OCI-LY1 (cell line): ENCODE measurements at regions not wholly inside any gene's neighbourhood (a gene's known extent, or its start where the extent isn't known, plus 50 kb on each side); places are given as distances from the start of the nearest gene placed in this dataset.

Experiments used
- H2AFZ ChIP-seq: fragments of 200-600 bp; sonication (generic), shearing (Covaris generic); 2 replicates; pipeline ENCODE4 v1.6.0; 2014; ENCODE audit warnings: antibody characterized with exemption, mild to moderate bottlenecking, low read length
- H3F3A ChIP-seq: fragments of 200-600 bp; sonication (generic), shearing (Covaris generic); 2 replicates; pipeline ENCODE4 v1.6.0; 2014; ENCODE audit warnings: mild to moderate bottlenecking, antibody characterized with exemption, low read length, moderate library complexity; ENCODE audit not compliant: insufficient read depth
- H3K27ac ChIP-seq: fragments of 200-600 bp; sonication (generic); 2 replicates; pipeline ENCODE4 v1.5.1; 2014; ENCODE audit warnings: low read length, mixed run types, mild to moderate bottlenecking, low read depth; ENCODE audit not compliant: poor library complexity, severe bottlenecking
- H3K27me3 ChIP-seq: fragments of 200-600 bp; sonication (generic); 2 replicates; pipeline ENCODE4 v1.6.0; 2014; ENCODE audit warnings: antibody characterized with exemption, mild to moderate bottlenecking, low read length, moderate library complexity; ENCODE audit not compliant: insufficient read depth
- H3K36me3 ChIP-seq: fragments of 200-600 bp; sonication (generic); 2 replicates; pipeline ENCODE4 v1.6.1; 2014; ENCODE audit warnings: mild to moderate bottlenecking, antibody characterized with exemption, low read length, moderate library complexity, mixed read lengths; ENCODE audit not compliant: insufficient read depth
- H3K4me1 ChIP-seq: fragments of 200-600 bp; sonication (generic); 2 replicates; pipeline ENCODE4 v1.5.1; 2014; ENCODE audit warnings: mild to moderate bottlenecking, low read length, moderate library complexity; ENCODE audit not compliant: insufficient read depth, severe bottlenecking
- H3K4me2 ChIP-seq: fragments of 200-600 bp; sonication (generic), shearing (Covaris generic); 2 replicates; pipeline ENCODE4 v1.6.1; 2014; ENCODE audit warnings: low read length
- H3K4me3 ChIP-seq: fragments of 200-600 bp; sonication (generic); 2 replicates; pipeline ENCODE4 v1.5.1; 2014; ENCODE audit warnings: low read length, low read depth, mild to moderate bottlenecking, mixed read lengths; ENCODE audit not compliant: poor library complexity, severe bottlenecking
- H3K79me2 ChIP-seq: fragments of 200-600 bp; shearing (Covaris generic); 2 replicates; pipeline ENCODE4 v1.6.1; 2016; ENCODE audit warnings: mixed run types, low read length, mixed read lengths; ENCODE audit not compliant: insufficient read depth
- H3K9ac ChIP-seq: fragments of 200-600 bp; sonication (generic), shearing (Covaris generic); 2 replicates; pipeline ENCODE4 v1.6.1; 2014; ENCODE audit warnings: mild to moderate bottlenecking, low read length, mixed read lengths
- H3K9me2 ChIP-seq: fragments of 200-600 bp; sonication (generic), shearing (Covaris generic); 2 replicates; pipeline ENCODE4 v1.6.1; 2014; ENCODE audit warnings: low read depth, mild to moderate bottlenecking, low read length, mixed read lengths
- H3K9me3 ChIP-seq: fragments of 200-600 bp; shearing (Covaris generic); 2 replicates; pipeline ENCODE4 v1.6.1; 2014; ENCODE audit warnings: low read length, mixed read lengths
- H4K20me1 ChIP-seq: fragments of 200-600 bp; sonication (generic), shearing (Covaris generic); 2 replicates; pipeline ENCODE4 v1.6.0; 2016; ENCODE audit warnings: mild to moderate bottlenecking, low read length; ENCODE audit not compliant: insufficient read depth
- EZH2 ChIP-seq: fragments of 200-600 bp; sonication (generic), shearing (Covaris generic); IDR thresholded peaks from 2 replicates; pipeline ENCODE4 v1.8.0; 2017; ENCODE audit warnings: borderline replicate concordance, mixed run types, mild to moderate bottlenecking, antibody characterized with exemption, low read length, moderate library complexity, mixed read lengths
- TF ChIP-seq, protein P1 (sequence below): fragments of 200-600 bp; sonication (generic), shearing (Covaris generic); IDR thresholded peaks from 2 replicates; pipeline ENCODE4 v1.5.1; 2017; ENCODE audit warnings: mild to moderate bottlenecking, antibody characterized with exemption, low read length, moderate library complexity, mixed read lengths

DNA sequence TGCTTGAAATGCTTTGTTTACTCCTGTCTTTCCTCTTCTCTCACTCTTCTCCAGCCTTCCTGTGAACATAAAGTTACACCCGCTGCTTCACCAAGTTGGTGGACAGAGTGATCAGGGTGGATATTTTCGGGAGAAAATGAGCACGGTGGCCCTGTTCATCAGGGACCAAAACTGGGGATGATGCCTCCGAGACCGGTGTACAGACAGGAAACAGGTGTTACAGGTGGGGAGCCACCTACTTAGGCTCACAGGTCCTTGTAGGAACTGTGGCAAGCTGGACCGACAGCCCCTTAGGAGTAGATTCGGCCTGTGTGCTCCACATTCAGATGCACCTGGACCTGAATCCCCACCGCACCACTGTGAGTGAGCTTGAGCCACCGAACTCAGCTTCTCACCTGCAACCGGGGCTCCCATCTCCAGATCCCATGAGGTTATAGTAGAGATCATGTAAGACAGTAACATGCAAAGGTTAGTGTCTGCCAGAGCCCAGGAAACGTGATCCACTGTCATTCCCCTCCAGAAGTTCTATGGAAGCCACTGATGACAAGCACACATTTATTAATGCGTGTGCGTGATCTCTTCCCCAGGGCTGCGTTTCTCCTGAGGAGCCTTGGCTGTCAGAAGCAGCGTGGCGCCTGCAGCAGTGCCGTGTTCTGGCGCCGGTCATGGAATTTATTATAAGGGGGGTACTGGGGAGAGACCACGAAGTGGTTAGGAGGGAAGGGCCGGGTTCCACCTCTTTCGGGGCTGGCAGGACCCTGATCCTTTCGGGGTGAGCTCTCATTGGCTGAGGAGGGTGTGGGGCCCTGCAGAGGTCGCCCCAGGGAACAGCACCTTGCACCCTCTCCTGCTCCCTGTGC lies 94.2 kb downstream of the ERMARD start:
- Histone ChIP-seq H3F3A (no peaks in the 10 kb centered on the region), H3K9ac (no peak overlapping the region), H3K9me2 (no peaks in the 10 kb centered on the region), H3K36me3 (no peaks in the 10 kb centered on the region), H3K27ac (no peak overlapping the region), H4K20me1 (no peaks in the 10 kb centered on the region), H2AFZ (no peak overlapping the region), H3K4me3 (no peak overlapping the region), H3K4me1 (no peaks in the 10 kb centered on the region), H3K27me3 (peaks cover 9% of the 10 kb centered on the region; the same call in 1 of the 2 replicates), H3K9me3 (no peaks in the 10 kb centered on the region), H3K4me2 (no peak overlapping the region), H3K79me2 (no peaks in the 10 kb centered on the region)
- TF ChIP-seq EZH2: no peak
- TF ChIP-seq, protein P1, sequence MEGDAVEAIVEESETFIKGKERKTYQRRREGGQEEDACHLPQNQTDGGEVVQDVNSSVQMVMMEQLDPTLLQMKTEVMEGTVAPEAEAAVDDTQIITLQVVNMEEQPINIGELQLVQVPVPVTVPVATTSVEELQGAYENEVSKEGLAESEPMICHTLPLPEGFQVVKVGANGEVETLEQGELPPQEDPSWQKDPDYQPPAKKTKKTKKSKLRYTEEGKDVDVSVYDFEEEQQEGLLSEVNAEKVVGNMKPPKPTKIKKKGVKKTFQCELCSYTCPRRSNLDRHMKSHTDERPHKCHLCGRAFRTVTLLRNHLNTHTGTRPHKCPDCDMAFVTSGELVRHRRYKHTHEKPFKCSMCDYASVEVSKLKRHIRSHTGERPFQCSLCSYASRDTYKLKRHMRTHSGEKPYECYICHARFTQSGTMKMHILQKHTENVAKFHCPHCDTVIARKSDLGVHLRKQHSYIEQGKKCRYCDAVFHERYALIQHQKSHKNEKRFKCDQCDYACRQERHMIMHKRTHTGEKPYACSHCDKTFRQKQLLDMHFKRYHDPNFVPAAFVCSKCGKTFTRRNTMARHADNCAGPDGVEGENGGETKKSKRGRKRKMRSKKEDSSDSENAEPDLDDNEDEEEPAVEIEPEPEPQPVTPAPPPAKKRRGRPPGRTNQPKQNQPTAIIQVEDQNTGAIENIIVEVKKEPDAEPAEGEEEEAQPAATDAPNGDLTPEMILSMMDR: no peak

DNA sequence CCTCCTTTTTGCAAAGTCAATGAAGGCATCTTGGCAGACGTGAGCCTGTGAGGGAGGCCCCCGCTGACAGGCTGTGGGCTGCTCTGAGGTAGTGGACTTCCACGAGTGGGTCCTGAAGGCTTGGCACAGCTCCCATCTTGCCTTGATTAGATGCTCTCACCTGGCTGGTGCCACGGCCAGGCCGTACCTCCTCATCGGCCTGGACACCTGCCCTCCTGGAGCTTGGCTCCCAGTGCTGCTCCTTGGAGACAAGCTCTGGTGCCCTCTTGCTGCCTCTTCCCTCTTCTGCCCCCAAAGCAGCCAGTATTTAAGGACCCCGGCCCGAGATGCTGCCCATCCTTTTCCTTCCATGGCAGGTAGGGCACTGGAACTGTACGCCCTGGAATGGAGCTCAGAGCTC lies 93.5 kb downstream of the ERMARD start:
- Histone ChIP-seq H3K4me2 (no peak overlapping the region), H4K20me1 (no peaks in the 10 kb centered on the region), H3K79me2 (no peaks in the 10 kb centered on the region), H3F3A (no peaks in the 10 kb centered on the region), H3K36me3 (no peaks in the 10 kb centered on the region), H3K9me2 (no peaks in the 10 kb centered on the region), H3K27ac (no peak overlapping the region), H3K27me3 (peaks cover 9% of the 10 kb centered on the region; the same call in 1 of the 2 replicates), H3K4me1 (no peaks in the 10 kb centered on the region), H2AFZ (no peak overlapping the region), H3K4me3 (no peak overlapping the region), H3K9me3 (no peaks in the 10 kb centered on the region), H3K9ac (no peak overlapping the region)
- TF ChIP-seq, protein P1: no peak
- TF ChIP-seq EZH2: no peak

GRCh38 chr6:169843991-169844390 lies 92.6 kb downstream of the ERMARD start:
- no peaks in the 10 kb centered on the region for H3K79me2 ChIP-seq
- no peak overlapping the region for H3K4me3 ChIP-seq

More at GRCh38 chr6:169843991-169844390, 92.6 kb downstream of the ERMARD start:
- H3K9me3 ChIP-seq: no peaks in the 10 kb centered on the region
- H3K9me2 ChIP-seq: no peaks in the 10 kb centered on the region
- no peak overlapping the region for H3K27ac ChIP-seq
- H2AFZ ChIP-seq: no peak overlapping the region
- no peak overlapping the region for H3K9ac ChIP-seq
- no peaks in the 10 kb centered on the region for H4K20me1 ChIP-seq
- no peaks in the 10 kb centered on the region for H3K4me1 ChIP-seq
- H3K36me3 ChIP-seq: no peaks in the 10 kb centered on the region
- no peak overlapping the region for H3K4me2 ChIP-seq
- TF ChIP-seq, protein P1: no peak
- TF ChIP-seq EZH2: no peak
- H3F3A ChIP-seq: no peaks in the 10 kb centered on the region
- peaks cover 9% of the 10 kb centered on the region; the same call in 1 of the 2 replicates for H3K27me3 ChIP-seq
